GOT3 (cell line): ENCODE measurements at regions not wholly inside any gene's neighbourhood (a gene's known extent, or its start where the extent isn't known, plus 50 kb on each side); places are given as distances from the start of the nearest gene placed in this dataset.
"Not testable (repeated sequence)": the region's sequence is repeated elsewhere in the genome, so short reads cannot be mapped to it uniquely, and the experiment has no call there.

Experiments used
- DNase-seq: peaks from one replicate; lab custom pipeline; 2025; ENCODE audit warnings: mixed read lengths; lab: John Stamatoyannopoulos, UW

DNA sequence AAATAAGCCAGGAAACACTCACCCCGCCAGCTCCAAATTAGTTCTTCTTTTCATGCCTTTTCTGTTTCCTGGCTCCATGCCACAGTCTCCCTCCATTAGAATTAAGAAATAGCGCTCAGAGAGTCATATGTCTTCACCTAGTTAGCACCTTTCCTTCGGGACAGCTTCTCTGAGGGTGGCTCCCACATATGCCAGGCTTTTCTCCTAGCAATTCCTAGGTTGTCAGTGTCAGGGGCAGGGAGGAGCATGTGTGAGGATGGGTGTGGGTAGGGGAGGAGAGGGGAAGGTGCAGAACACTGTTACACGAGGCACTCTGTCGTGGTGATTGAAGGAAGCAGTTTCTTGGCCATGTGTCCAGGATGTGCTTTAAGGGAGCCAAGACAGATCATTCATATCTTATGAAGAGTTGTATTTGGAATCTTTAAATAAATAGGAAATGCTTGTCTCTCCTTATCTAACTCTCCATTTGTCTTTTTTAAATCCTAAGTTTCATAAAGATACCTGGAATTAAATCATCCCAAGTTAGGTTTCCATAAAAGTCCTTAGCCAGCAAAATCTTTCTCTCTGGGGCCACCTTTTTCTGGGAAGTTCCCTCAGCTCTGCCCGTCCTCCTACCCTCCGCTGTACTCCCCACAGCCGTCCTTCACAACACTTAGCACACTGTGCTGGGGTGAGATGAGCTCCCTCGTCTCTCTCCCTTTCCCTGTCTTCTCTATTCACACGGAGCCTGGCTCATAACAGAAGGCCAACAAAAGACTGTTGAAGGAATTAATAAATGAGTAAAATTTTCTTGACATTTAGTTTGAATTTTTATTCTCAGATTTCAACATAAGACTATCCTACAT is 361.0 kb downstream of the CD83 start:
- DNase-seq: no peak

GRCh38 chr6:14481946-14482345 is 364.4 kb downstream of the CD83 start:
- not testable (repeated sequence) for DNase-seq

DNA sequence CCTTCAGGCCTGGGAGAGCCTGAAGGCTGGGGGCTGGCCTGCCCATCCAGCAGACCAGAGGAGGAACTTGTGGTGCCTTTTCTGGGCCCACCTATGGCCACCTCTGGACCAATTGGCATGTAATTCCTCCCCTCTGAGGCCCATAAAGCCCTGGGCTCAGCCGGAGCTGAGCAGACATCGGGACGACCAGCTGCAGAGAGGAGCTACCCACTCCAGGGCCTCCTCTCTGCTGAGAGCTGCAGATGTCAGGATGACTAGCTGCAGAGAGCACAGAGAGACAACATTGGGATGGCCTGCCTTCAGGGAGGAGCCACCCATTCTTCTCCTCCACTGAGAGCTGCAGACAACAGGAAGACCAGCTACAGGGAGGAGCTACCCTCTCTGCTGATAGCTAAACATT is 370.1 kb downstream of the CD83 start:
- no peak for DNase-seq

DNA sequence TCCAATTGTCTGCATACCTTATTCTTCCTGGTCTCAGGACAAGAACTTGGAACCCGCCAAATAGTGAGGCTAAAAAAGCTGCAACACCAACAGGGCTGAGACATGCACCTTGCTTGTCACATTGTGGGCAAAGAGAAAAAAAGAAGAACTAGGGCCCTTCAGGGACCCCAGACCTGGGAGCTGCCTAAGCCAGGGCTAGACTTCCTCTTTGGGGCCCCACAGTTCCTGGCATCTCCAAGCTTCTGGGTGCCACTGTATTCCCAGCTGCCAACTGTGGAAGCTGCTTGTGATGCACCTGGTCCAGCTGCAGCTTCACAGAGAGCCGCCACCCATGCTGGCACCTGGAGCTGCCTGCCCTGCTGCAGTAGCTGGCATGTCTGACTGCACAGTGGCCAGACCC is 370.6 kb downstream of the CD83 start:
- DNase-seq: no peak

GRCh38 chr6:14489445-14489844 is 371.9 kb downstream of the CD83 start:
- DNase-seq: no peak

DNA sequence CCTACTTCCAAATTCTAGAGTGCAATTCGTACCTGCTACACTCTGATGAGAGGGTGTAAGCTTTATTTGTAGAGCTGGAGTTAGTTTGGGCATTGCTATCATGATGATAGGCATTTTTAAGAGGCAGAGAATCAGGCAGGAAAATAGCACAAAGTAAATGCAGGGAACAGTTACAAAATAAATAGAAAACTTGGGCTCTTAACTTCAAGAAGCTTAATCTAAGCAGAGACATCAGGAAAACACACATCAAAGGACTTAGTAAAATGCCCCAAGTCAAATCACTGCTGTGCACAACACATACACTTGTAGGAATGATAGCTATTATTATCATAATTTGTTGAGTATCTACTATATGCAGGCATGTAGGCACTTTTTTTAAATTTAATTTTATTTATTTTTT is 381.2 kb downstream of the CD83 start:
- no peak for DNase-seq

DNA sequence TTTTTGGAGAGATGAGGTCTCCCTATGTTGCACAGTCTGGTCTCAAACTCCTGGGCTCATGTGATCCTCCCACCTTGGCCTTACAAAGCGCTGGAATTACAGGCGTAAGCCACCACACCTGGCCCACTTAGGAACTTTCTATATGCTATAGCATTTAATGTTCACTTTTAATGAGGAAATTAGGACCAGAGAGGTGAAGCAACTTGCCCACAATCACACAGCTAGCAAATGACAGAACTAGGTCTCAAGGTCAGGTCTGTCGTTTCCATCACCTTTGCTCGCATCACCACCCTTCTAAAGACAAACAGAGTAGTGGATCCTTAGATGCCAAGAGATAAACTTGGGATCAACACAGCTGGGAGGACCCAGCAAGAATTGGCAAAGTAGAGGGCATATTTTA is 381.7 kb downstream of the CD83 start:
- DNase-seq: no peak

GRCh38 chr6:14499841-14500240 is 382.3 kb downstream of the CD83 start:
- DNase-seq: no peak

GRCh38 chr6:14500809-14501208 is 383.2 kb downstream of the CD83 start:
- DNase-seq: no peak

DNA sequence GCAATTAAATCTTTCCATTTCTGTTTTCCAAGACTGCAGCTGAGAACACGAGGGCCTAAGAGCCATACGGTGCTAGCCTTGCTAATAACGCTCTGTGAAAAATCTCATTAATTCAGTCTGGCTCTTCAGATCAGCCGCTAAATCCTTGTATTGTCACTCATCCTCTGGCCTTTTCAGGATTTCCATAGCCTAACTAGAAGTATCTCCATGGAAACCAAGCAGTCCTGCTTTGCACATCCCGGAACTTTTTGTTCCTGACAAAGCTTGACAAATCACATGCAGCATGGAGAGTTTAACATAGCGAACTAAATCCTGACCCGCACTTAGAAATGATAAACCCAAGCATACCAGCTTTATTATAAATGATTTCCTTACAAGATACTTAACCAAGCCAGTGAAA is 383.7 kb downstream of the CD83 start:
- no peak for DNase-seq

- no peak for DNase-seq
Observed at GRCh38 chr6:14501914-14502313, 384.3 kb downstream of the CD83 start.

GRCh38 chr6:14502551-14502950 is 385.0 kb downstream of the CD83 start:
- no peak for DNase-seq

DNA sequence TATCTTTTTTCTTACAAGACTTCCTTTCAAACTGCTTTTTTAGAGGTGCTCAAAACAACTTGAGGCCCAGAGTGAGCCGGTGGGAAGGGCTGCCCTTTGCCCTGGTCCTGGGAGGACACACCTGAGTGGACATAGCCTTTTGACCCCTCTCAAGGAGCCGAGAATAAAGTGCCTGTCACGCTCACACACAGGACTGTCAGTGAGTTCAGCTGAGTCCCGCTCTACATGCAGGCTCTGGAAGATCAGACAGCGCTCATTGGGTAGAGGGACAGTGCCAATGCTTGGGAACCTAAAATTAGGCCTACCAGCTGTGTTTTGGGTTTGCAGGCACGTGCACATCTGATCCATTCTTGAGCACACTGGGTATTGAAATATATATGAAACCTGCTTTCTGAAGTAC is 387.8 kb downstream of the CD83 start:
- DNase-seq: no peak

DNA sequence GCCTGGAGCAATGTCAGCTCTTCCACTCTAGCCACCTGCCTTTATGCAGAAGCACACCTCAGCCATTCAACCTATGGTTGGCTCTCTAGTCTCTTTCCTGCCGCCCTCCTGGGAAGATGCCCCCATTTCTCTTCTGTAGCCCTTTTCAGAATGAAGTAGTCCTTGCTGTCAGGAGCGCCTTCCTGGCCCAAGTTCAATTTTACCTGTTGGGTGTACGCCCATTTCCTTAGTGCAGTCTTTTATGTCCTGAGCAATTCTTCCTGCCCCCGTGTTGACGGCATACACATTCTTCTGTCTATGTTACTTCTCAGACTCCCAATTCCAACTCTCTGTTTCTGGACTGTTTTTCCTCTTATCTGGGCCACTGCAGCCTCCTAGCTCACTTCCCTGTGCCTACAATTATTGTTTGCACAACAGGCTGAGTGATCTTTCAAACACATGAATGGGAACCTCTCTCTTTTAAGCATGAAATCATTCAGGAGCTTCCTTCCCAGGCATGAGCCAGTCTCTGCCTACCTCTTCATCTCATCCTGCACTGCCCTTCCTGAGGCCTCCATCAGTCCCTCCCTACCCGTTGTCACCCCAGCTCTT is 389.2 kb downstream of the CD83 start:
- no peak for DNase-seq

DNA sequence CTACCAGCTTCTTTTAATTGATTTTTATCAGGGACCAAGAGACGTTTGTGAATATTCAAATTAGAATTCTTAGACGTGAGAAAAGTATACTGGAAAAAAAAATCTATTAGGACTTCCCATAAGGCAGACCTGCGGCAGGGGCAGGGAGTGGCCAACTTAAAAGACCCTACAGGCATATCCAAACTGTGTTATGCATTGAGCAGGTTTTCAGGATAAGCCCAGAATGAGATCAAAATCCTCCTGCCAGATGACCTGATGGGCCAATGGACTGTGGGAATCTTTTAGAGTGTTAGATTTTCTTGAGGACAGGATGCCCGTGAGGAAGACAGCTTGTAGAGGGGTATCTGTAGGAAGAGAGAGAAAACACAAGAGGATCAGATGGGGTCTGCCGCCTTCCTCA is 391.5 kb downstream of the CD83 start:
- DNase-seq: no peak

- no peak for DNase-seq
Observed at GRCh38 chr6:14510038-14510437, 392.5 kb downstream of the CD83 start.

DNA sequence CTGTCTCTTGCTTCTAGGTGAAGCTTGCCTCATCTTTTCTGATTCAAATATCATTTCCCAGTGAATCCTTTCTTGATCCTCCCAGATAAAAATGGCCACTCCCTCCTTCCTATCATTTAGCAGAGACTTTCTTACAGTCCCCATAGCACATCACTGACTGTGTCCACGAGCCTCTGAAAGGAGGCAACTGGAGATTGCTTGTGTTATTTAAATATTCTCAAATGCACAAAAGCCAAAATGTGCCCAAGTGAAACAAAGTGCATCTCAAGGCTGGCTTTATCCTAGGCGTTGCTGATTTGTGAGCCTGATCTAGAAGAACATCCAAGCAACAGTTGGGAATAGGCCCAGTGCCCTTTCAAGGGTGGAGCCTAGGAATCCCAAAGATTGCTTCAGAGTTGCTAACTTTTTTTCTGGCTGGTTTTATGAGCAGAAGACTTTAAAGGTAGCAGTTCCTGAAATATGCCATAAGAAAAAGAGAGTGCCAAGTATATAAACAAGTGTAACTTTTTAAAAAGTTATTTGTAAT is 393.6 kb downstream of the CD83 start:
- no peak for DNase-seq

GRCh38 chr6:14512246-14512645 is 394.7 kb downstream of the CD83 start:
- DNase-seq: no peak

DNA sequence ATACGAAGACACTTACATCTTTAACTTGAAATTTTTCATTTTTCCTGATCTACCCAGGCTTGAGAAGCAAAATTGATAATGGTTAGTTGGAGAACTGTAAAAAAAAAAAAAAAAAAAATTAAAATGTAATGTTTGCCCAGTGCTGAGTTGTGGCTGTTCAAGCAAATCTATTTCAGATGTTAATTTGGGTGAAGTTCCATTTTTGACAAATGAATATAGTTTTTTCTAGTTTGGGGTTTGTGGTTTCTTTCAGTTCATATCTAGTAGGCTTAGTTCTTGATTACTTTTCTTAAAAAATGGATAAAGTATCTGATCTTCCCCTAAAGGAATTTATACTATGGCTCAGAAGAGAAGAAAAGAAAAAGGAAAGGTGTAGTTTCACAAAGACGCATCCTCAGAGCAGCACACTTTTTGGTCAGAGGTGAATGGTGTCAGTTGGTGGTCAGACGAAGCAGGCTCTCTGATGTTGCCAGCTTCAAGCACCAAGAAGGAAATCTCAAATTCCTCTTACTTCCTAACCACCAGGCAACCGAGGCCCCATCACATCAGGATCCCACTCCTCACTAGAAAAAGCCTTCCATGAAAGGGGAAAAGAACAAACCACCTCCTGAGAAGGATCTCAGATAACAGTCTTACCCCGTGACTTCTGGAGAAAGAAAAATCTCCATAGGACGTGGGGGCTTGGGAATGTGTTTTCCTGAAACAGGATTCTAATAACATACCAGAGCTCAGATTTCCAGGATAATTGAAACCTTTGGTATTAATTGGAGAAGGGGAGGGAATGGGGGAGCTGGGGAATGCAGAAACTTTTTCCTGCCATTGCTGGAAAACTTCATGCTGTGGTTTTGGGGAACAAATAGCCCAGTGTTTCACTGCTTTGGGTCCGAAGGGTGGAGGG is 396.2 kb downstream of the CD83 start:
- no peak for DNase-seq

GRCh38 chr6:14516956-14517355 is 399.4 kb downstream of the CD83 start:
- DNase-seq: no peak

- DNase-seq: no peak
Observed at GRCh38 chr6:14517516-14518105, 400.0 kb downstream of the CD83 start.
